ENCODE measurements at regions not wholly inside any gene's neighbourhood (a gene's known extent, or its start where the extent isn't known, plus 50 kb on each side); places are given as distances from the start of the nearest gene placed in this dataset.

- DNase-seq (ENCODE audit: low spot score), result no peak
- in situ Hi-C loops (cut with MboI; ENCODE audit: low pct_unique_long_range_greater_than_20kb, low sequenced_read_pairs, unreplicated experiment), result no loop called here
- no peak for TF ChIP-seq CTCF (IDR thresholded peaks at IDR 0.05; ENCODE audit: extremely low read depth, insufficient read depth, missing control alignments)
These were observed 856.3 kb downstream of the TMEM182 start for GRCh38 chr2:103618112-103618511.

- no peak for TF ChIP-seq CTCF (IDR thresholded peaks at IDR 0.05; ENCODE audit: extremely low read depth, insufficient read depth, missing control alignments)
- in situ Hi-C loops (cut with MboI; ENCODE audit: low pct_unique_long_range_greater_than_20kb, low sequenced_read_pairs, unreplicated experiment), result no loop called here
- no peak for DNase-seq (ENCODE audit: low spot score)
These were observed 865.5 kb downstream of the TMEM182 start for GRCh38 chr2:103627301-103627700.

- in situ Hi-C loops (cut with MboI; ENCODE audit: low pct_unique_long_range_greater_than_20kb, low sequenced_read_pairs, unreplicated experiment), result no loop called here
- TF ChIP-seq CTCF (IDR thresholded peaks at IDR 0.05; ENCODE audit: extremely low read depth, insufficient read depth, missing control alignments), result no peak
- DNase-seq (ENCODE audit: low spot score), result no peak
These were observed 877.1 kb downstream of the TMEM182 start for GRCh38 chr2:103638978-103639377.

GRCh38 chr2:103656558-103656957, 894.7 kb downstream of the TMEM182 start:
- in situ Hi-C loops (cut with MboI; ENCODE audit: low pct_unique_long_range_greater_than_20kb, low sequenced_read_pairs, unreplicated experiment), result no loop called here
- no peak for DNase-seq (ENCODE audit: low spot score)
- no peak for TF ChIP-seq CTCF (IDR thresholded peaks at IDR 0.05; ENCODE audit: extremely low read depth, insufficient read depth, missing control alignments)

GRCh38 chr2:103660519-103660918, 898.7 kb downstream of the TMEM182 start:
- DNase-seq (ENCODE audit: low spot score), result no peak
- in situ Hi-C loops (cut with MboI; ENCODE audit: low pct_unique_long_range_greater_than_20kb, low sequenced_read_pairs, unreplicated experiment), result no loop called here
- no peak for TF ChIP-seq CTCF (IDR thresholded peaks at IDR 0.05; ENCODE audit: extremely low read depth, insufficient read depth, missing control alignments)

GRCh38 chr2:103660947-103661346, 899.1 kb downstream of the TMEM182 start:
- TF ChIP-seq CTCF (IDR thresholded peaks at IDR 0.05; ENCODE audit: extremely low read depth, insufficient read depth, missing control alignments), result no peak
- DNase-seq (ENCODE audit: low spot score), result no peak
- in situ Hi-C loops (cut with MboI; ENCODE audit: low pct_unique_long_range_greater_than_20kb, low sequenced_read_pairs, unreplicated experiment), result no loop called here

GRCh38 chr2:103664690-103665089, 902.9 kb downstream of the TMEM182 start:
- no peak for DNase-seq (ENCODE audit: low spot score)
- in situ Hi-C loops (cut with MboI; ENCODE audit: low pct_unique_long_range_greater_than_20kb, low sequenced_read_pairs, unreplicated experiment), result no loop called here
- no peak for TF ChIP-seq CTCF (IDR thresholded peaks at IDR 0.05; ENCODE audit: extremely low read depth, insufficient read depth, missing control alignments)

All from GM13977 (cell line).